Keratinocyte (primary cell): ENCODE measurements at regions not wholly inside any gene's neighbourhood (a gene's known extent, or its start where the extent isn't known, plus 50 kb on each side); places are given as distances from the start of the nearest gene placed in this dataset.
"Not testable (repeated sequence)": the region's sequence is repeated elsewhere in the genome, so short reads cannot be mapped to it uniquely, and the experiment has no call there.

Experiments
- EZH2 ChIP-seq: IDR thresholded peaks from one replicate; pipeline ENCODE4 v1.6.1; 2012; ENCODE audit warnings: inconsistent platforms, mild to moderate bottlenecking, low read length, moderate library complexity
- TF ChIP-seq, protein P1 (sequence below), 3 experiments: IDR thresholded peaks in 1 of 3; conservative IDR thresholded peaks in 1 of 3; optimal IDR thresholded peaks in 1 of 3; 2 replicates in 2 of 3; 3 replicates in 1 of 3; pipeline versions ENCODE3 to v1.5.1; 2011; ENCODE audit warnings: low read length in 3 of 3, mild to moderate bottlenecking in 3 of 3, moderate library complexity in 2 of 3, control low read depth in 1 of 3, inconsistent platforms in 1 of 3; ENCODE audit not compliant: insufficient read depth in 2 of 3; ENCODE audit errors: extremely low read depth in 1 of 3

- not testable (repeated sequence) for TF ChIP-seq EZH2
- TF ChIP-seq, protein P1, sequence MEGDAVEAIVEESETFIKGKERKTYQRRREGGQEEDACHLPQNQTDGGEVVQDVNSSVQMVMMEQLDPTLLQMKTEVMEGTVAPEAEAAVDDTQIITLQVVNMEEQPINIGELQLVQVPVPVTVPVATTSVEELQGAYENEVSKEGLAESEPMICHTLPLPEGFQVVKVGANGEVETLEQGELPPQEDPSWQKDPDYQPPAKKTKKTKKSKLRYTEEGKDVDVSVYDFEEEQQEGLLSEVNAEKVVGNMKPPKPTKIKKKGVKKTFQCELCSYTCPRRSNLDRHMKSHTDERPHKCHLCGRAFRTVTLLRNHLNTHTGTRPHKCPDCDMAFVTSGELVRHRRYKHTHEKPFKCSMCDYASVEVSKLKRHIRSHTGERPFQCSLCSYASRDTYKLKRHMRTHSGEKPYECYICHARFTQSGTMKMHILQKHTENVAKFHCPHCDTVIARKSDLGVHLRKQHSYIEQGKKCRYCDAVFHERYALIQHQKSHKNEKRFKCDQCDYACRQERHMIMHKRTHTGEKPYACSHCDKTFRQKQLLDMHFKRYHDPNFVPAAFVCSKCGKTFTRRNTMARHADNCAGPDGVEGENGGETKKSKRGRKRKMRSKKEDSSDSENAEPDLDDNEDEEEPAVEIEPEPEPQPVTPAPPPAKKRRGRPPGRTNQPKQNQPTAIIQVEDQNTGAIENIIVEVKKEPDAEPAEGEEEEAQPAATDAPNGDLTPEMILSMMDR (optimal IDR thresholded peaks at IDR 0.05 in 1 of 3, IDR thresholded peaks at IDR 0.05 in 1 of 3, conservative IDR thresholded peaks at IDR 0.05 in 1 of 3; ENCODE audit: extremely low read depth in 1 of 3, insufficient read depth in 2 of 3, low read length in 3 of 3): not testable (repeated sequence)
Measured at GRCh38 chr2:111552625-111553024, 331.4 kb downstream of the ANAPC1 start.
